Keratinocyte (primary cell): ENCODE measurements at regions not wholly inside any gene's neighbourhood (a gene's known extent, or its start where the extent isn't known, plus 50 kb on each side); places are given as distances from the start of the nearest gene placed in this dataset.

Experiments
- CTCF ChIP-seq, 3 experiments: IDR thresholded peaks in 1 of 3; conservative IDR thresholded peaks in 1 of 3; optimal IDR thresholded peaks in 1 of 3; 2 replicates in 2 of 3; 3 replicates in 1 of 3; pipeline versions ENCODE3 to v1.5.1; 2011; ENCODE audit warnings: low read length in 3 of 3, mild to moderate bottlenecking in 3 of 3, moderate library complexity in 2 of 3, control low read depth in 1 of 3, inconsistent platforms in 1 of 3; ENCODE audit not compliant: insufficient read depth in 2 of 3; ENCODE audit errors: extremely low read depth in 1 of 3
- EZH2 ChIP-seq: IDR thresholded peaks from one replicate; pipeline ENCODE4 v1.6.1; 2012; ENCODE audit warnings: inconsistent platforms, mild to moderate bottlenecking, low read length, moderate library complexity

GRCh38 chr6:21409231-21409630 lies 184.3 kb upstream of the SOX4 start:
- TF ChIP-seq CTCF (optimal IDR thresholded peaks at IDR 0.05 in 1 of 3, IDR thresholded peaks at IDR 0.05 in 1 of 3, conservative IDR thresholded peaks at IDR 0.05 in 1 of 3; ENCODE audit: extremely low read depth in 1 of 3, insufficient read depth in 2 of 3, low read length in 3 of 3) (no peak), EZH2 (no peak)
